Muscle of arm (tissue), 1 donor: ENCODE measurements at regions not wholly inside any gene's neighbourhood (a gene's known extent, or its start where the extent isn't known, plus 50 kb on each side); places are given as distances from the start of the nearest gene placed in this dataset.

Experiments
- DNase-seq: peaks from one replicate; pipeline ENCODE4 v3.0.0-alpha.2; 2013

DNA sequence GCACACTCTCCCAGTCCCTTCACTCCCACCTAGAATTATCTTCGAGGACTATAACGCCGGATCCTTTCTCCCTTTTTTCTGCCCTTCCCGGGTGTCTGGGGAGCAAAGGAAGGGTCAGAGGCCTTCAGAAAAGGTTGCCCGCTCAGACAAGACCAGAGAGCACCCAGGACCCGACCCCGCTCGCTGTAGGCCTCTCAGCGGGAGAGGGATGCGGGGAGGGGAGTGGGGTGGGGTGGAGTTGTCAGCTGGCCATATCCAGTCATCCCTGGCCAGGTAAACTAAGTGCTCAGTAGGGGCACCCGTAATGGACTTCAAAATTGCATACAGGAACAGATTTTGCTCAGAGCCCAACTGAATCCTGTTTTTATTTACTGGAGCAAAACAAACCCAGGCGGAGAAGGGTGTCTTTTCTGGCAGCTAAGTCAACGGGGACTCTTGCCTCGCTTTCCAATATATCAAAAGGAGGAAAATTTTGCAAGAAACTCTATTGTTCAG lies 65.0 kb downstream of the NOL4 start:
- no peak for DNase-seq

DNA sequence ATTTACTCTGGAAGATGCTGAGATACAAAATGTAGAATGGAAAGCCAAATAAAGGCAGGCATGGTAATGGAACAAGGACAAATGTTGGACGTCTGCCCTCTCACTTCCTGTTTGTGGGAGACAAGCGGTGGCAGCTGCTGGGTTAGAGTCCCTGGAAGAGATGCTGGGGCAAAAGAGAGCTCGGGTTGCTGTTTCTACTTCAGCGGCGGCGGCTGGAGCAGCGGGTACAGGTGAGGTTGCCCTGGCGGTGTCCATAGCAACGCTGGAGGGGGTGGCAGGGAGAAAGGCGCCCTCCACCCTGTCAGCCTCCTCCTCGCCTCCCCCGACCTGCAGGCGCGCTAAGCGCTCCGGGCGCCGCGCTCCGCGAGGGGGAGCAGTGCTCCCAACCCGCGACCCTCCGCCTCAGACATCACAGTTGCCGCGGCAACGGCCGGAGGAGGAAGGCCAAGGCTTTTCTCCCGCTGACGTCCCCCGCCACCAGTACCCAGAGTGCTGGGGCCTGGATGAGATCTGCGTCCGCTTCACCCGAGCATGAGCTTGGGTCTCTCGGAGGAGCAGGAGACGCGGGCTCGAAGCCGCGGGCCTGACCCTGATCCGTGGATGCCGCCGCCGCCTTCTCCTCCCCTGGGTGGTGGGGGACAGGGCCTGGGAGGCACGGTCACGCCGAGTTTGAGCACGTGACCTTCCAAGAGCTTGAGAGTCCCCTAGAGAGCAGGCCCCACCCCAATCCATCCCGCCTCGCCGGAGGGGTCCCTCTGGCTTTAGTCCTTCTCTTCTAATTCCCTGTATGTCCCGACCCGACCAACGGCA lies 65.6 kb downstream of the NOL4 start:
- DNase-seq: peak; percentile 75

DNA sequence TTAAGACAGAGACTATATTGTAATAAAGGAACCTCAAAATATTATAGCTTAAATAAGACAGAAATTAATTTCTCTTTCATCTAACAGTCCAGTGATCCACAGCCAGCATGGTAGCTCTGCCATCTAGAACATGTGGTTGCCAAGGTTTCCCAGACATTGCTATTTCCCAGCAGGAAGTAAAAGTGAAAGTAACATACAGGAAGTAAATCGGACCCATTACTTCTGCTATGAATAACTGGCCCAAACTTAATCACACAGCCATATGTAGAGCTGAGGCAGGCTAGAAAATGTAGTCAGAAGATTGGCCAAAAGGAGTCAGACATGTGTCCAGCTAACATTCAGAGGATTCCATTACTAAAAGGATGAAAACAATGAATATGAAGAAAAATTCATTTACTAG lies 71.0 kb downstream of the NOL4 start:
- DNase-seq: no peak

DNA sequence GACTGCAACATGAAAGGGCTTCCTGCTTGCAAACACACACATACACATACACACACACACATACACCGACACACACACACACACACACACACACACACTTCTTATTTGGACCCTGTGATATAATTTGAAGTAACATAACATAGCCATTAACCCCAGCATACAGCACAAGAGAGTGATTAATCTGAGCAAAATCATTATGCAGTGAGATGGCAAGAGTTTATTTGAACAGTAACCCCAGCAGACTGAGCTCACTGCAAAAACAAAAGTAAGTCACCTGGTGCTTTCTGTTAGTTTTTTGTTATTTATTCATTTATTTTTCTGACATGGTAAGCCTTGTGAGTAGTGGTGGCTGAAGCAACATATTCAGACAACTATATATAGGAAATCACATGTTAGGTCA lies 93.7 kb downstream of the NOL4 start:
- no peak for DNase-seq

DNA sequence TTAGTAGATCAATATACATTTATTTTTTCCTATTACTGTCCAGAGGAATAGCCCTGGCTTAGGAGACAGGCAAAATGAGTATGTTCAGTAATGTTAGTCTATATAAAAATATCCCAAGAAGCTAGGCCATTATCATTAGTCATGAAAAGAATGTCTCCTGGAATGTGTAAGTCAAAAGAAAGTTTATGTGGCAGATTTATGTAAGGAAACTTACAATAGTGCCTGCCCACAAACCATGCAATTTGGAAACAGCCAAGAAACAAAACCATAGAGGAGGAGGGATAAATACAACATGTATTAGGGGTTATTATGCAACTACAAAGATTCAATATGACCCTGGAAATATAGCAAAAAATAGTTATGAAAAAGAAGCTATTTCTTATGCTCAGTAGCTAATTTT lies 96.3 kb downstream of the NOL4 start:
- no peak for DNase-seq

DNA sequence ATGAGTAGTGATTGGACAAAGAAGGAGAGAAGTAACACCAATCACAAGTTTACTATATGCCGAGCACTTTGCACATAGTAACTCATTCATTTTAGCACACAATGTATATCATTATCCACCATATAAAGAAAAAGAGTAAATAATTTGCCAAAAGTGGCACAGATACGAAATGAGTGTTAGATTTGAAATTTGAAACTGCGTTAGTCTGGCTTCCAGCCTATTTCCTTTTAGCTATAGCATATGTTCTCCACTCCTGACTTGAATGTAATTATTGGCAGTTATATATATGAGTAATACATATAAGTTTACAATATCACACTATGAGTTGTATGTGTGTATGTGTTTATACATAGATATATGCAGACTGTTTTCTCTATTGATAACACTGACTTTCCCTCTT lies 98.6 kb downstream of the NOL4 start:
- DNase-seq: no peak

DNA sequence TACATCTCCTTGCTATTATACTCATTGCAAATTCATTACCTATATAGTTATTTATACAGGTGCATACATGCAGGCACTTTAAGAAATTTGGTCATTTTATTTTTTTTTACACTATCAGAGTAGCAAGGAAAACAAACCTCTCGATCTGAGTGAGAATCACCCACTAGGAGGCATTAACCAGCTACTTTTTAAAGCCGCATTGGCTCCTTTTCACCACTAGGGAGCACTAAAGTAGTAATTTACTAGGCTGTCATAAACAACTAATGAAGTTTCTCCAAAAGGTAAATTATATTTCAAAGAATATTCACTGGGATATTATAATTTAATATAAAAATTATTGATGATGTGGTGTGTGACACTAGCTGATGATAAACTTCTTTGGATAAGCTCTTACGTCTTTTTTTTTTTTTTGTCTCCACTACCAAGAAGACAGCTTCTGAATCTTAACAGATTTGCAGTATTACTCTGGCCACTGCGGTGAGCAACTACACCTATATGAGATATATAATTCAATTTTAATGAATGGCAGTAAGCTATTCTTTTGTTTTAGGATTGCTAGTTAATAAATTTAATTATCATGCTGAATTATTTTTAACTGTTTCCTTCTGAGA lies 101.9 kb downstream of the NOL4 start:
- DNase-seq: peak; percentile 35

DNA sequence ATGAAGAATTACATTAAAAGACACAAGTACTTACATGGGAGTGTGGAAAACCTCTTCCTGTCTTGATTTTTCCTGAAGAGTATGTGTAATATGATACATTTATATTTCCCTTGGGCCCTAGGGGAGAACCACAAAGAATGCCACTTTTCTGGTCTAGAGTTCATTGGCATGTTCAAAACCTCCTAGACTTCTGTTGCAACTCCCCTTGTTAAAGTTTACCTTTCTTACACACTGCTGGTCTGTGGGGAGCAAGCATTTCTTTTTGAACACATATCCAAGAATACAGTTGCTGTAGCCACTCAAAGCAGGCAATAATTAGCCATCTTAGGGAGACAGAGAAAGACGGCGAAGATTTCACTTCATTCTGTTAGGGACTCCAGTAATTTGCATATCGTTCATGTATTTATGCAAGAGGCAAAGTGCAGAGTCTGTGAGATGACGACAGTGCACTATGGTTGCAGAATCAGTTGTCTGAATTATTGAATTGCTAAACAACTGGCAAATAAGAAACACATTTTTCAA lies 103.5 kb downstream of the NOL4 start:
- DNase-seq: no peak

DNA sequence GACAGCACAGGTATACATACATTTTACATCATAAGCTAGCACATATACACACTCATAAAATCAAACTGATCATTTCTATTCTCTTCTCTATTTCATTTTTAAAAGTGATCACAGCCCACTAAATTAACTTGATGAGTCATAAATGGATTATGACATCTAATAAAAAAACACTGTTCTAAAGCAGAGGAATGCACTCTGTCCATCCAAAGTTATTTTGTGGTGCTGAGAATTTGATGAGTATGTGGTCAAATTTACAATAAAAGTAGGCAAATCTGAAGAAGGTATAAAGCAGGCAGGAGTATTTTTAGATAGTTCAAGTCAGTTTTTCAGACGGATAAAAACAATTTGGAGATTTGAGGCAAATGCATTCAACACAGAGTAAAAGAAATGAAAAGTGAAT lies 104.4 kb downstream of the NOL4 start:
- DNase-seq: no peak

DNA sequence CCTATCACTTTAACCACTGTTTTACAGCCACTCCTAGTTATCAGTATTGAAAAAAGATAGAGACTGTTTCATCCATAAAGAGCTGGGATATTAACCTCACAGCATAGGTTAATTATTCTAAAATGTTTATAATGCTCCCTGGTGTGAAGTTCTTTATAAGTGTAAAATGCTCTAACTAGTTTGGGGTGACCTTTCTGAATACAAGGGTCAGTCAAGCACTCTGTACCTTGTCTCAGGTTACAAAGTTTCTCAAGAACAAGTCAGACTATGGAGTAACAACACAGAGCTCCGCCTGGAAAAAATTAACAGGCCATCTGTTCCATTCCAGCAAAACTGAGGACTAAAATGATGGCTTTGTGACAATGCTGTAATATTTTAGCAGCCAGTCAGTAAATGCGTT lies 107.4 kb downstream of the NOL4 start:
- no peak for DNase-seq

DNA sequence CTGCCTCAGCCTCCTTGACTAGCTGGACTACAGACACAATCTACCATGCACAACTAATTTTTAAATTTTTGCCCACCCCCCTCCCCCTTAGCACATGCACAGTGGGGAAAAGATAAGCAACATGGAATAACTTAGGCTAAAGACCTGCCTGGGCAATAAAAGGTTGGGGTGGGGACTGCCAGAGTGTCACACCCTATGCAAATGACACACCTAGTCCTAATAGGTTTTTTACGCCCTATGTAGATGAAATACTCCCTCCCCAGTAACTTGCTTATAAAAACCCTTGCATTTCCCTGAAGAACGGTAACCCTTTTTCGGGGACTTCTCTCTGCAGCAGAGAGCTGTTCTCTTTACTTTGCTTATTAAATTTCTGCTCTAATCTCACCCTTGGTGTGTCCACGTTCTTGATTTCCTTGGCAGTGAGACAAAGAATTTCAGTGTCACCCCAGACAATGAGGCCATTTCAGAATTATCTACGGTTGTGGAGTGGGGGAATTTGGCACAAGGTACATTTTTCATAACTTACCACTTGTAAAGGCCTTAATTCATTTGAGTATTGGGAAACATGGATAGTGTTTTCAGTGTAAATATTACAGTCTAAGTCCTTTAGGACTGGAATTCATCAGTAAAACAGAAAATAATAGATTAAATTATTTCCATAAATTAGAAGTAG lies 109.2 kb downstream of the NOL4 start:
- DNase-seq: no peak

DNA sequence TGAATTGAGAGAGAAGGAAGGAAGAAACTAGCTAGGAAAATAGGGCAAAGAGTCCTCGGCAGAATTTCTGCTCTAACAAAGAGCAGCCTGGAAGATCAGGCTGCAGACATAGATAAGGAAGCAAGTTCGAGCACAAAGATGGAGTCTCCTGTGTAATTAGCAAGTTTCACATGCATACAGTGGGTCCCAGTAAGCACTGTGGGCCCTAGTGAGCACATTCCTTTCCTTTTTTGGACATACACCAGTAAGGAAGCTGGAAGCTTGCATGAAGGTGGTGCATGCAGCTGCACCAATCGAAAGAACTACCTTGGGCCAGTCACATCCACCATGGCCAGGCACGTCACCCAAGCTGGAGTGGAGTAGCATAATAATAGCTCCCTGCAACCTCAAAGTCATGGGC lies 109.7 kb downstream of the NOL4 start:
- DNase-seq: no peak

DNA sequence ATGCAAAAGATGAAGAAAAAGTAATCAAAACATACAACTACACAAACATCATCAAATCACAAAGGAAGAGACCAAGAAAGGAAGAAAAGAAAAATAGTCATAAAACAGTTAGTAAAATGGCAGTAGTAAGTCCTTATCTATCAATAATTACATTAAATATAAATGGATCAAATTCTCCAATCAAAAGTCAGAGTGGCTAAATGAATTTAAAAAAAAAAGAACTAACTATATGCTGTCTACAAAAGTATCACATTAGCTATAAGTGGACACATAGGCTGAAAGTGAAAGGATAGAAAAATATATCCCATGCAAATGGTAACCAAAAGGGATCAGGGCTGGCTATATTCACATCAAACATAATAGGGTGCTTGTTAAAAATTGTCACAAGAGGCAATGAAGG lies 116.5 kb downstream of the NOL4 start:
- no peak for DNase-seq

DNA sequence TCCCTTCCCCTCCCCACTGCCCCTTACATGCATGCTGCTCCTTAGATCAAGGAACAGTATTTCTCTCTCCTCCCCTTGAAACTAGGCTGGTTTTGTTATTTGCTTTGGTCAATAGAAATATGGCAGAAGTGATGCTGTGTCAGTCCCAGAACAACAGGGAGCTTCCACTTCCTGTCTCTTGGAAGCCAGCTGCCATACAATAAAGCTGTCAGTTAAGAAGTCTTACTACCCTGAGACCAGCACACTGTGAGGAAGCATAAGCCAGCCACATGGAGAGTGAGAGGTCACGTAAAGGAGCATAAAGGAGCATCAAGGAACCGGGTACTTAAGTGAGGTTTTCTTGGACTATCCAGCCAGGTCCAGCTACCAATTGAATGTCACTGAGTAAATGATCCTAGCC lies 126.6 kb downstream of the NOL4 start:
- no peak for DNase-seq

DNA sequence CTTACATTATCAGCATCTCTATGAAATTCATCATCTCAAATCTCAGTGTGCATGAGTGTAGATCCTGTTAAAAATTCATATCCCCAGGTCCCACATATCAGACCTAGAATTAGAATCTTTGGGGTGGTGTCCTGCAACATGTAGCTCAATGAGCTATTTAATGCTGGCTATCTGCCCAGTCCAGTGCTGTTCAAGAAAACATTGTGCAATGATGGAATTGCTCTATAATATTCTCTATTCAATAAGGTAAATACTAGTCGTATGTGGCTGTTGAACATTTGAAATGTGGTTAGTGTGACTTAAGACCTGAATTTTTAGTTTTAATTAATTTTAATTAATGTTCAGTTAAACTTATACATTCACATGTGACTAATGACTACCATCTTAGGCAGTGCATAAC lies 127.4 kb downstream of the NOL4 start:
- DNase-seq: no peak

DNA sequence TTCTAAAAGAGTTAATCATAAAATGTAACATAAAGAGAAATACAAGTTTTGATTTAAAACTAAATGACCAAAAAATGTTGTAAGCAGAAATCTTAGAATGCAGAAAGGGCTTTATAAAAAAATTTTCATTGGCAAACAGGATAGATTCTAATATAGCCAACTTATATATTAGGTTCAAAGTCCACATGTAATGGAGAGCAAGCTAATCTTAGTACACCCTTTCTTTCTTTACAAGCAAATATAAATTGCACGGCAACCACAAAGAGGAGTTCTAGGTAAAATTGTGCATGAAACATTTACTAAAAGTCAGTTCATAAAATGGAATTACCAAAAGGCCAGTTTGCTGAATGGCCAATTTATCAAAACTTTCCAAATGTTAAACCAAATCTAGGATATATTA lies 130.6 kb downstream of the NOL4 start:
- DNase-seq: no peak

DNA sequence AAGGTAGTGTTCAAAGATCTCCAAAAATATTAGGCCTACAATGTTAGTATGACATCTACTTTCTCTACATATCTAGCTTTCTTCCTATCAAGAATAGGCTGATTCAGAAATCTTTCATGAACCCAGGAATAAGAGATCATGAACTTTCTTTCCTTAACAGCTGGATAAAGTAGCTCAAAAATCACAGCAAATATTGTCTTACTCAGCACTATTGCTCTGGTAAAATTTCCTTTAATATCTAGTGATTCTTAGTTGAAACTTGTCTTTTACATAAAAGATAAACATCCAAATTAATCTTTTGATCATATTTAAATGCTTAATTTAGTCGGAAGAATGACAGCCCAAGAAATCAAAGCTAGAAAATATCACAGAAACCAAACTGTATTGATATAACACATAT lies 131.9 kb downstream of the NOL4 start:
- no peak for DNase-seq

DNA sequence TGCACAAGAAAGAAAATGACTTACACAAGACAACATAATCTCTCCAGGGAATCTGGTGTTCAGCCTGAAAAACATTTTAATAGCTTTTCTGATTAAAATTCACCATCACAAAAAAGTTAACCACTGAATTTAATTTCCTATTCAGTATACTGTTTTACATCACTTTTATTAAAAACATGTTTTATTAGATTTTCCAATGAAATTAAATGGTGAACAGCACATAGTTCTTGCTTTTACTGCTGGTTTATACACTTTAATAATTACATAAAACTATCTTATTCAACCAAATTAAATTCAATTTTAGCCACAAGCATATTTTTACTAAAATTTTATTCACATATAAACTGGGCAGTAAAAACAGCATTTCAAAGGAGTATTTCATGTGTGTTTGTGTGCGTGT lies 138.3 kb downstream of the NOL4 start:
- no peak for DNase-seq

DNA sequence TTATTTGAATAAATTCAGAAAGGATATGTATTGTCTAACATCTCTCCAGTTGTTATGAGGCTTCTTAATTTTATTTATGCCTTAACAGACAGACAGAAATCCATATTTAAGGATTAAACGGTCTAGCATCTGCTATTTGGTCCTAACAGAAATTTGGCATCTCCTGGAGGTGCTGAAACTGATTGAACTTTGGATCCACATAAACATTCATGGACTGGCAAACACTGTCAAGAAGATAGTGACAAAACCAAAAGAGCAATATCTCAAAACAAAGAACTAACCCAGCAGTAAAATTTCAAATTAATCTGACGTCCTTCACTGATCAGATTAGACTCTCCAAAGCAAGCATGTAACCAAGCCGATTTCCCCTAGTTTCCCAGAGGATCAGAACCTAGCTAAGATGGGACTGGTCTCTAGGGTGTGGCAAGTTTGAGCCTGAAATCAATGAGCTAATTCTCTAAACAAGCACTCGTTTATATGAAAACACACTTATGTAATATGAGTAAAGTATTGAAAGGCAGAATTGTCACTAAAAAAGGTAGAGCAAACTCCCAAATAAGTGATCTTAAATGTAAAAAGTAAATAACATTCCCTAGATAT lies 139.5 kb downstream of the NOL4 start:
- no peak for DNase-seq

DNA sequence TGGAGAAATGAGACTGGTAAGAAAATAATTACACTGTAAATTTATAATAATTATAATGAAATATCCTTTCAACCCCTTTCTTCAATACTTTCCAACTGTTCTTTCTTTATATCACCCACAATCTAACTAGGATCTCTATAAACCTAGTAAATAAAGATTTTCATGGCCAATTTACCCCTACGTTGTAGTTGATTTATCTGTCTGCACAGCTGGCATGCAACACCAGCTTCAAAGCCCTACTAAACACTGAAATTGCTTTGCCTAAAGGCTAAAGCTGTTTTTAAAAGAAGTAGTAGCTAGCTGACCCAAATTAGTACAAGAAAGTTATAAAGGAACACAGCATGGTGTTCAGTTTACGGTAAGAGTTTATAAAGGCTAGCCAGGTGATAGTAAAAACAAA lies 140.1 kb downstream of the NOL4 start:
- no peak for DNase-seq

DNA sequence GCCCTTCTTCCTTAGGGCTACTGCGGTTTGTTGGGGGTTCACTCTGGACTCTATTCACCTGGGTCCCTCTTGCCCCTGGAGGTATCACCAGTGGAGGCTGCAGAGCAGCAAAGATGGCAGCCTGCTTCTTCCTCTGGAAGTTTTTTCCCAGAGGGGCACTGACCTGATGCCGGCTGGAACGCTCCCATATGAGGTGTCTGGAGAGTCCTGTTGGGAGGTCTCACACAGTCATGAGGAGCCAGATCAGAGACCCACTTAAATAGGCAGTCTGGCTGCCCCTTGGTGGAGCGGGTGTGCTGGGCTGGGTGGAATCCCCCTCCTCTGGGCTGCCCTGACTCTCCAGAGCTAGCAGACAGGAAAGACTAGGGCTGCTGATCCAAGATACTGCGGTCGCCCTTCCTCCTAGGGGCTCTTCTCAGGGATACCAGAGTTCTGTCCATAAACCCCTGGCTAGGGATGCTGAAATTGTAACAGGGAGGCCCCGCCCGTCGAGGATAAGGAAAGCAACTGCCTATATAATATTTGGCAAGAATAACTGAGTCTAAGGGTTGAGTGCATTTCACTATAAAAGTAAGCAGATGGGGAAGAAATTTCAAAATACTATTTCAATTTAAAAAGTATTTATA lies 140.7 kb downstream of the NOL4 start:
- peak; percentile 5 for DNase-seq

DNA sequence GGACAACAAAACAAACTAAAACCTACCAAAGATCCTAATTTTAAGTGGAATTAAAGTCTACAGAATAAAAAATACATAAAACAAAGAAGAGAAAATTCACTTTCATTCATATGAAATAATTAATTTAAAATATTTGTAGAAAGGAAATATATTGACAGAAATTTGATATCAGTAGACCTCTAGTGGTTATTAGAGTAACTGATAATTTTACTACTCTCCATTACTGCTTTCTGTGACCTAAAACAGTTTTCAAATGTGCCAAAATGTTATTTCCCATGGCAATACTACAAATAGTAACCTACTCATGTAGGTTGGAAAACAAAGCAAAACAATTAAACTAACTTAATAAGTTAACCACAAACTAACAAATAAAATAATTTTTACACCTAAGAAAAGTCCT lies 147.1 kb downstream of the NOL4 start:
- no peak for DNase-seq
